CD4-positive, alpha-beta T cell treated with Interleukin-21 for 1 hour (primary cell): ENCODE measurements at regions not wholly inside any gene's neighbourhood (a gene's known extent, or its start where the extent isn't known, plus 50 kb on each side); places are given as distances from the start of the nearest gene placed in this dataset.

Source experiments
- DNase-seq: peaks from one replicate; pipeline ENCODE4 v3.0.0-alpha.2; 2020

- no peak for DNase-seq
Observed at GRCh38 chr9:134276453-134277245, 49.6 kb upstream of the RXRA start.
